ENCODE measurements at regions not wholly inside any gene's neighbourhood (a gene's known extent, or its start where the extent isn't known, plus 50 kb on each side); places are given as distances from the start of the nearest gene placed in this dataset.

GRCh38 chr2:128809259-128809636 lies 490.6 kb upstream of the HS6ST1 start:
- Mint-ChIP-seq H3K27me3 (no peaks in the 10 kb centered on the region), H3K4me3 (no peak overlapping the region), H3K27ac (no peak overlapping the region), H3K9me3 (no peaks in the 10 kb centered on the region), H3K4me1 (no peaks in the 10 kb centered on the region), H3K36me3 (no peaks in the 10 kb centered on the region)

- Mint-ChIP-seq H3K36me3 (no peaks in the 10 kb centered on the region), H3K4me3 (no peak overlapping the region), H3K9me3 (no peaks in the 10 kb centered on the region), H3K4me1 (no peaks in the 10 kb centered on the region), H3K27me3 (no peaks in the 10 kb centered on the region), H3K27ac (no peak overlapping the region)
These were observed 491.2 kb upstream of the HS6ST1 start for GRCh38 chr2:128809880-128810279.

GRCh38 chr2:128812183-128812940 lies 493.7 kb upstream of the HS6ST1 start:
- H3K36me3 Mint-ChIP-seq: no peaks in the 10 kb centered on the region
- no peak overlapping the region for H3K4me3 Mint-ChIP-seq
- no peaks in the 10 kb centered on the region for H3K27me3 Mint-ChIP-seq
- no peaks in the 10 kb centered on the region for H3K4me1 Mint-ChIP-seq
- H3K27ac Mint-ChIP-seq: no peak overlapping the region
- H3K9me3 Mint-ChIP-seq: no peaks in the 10 kb centered on the region

- H3K4me3 Mint-ChIP-seq: no peak overlapping the region
- H3K4me1 Mint-ChIP-seq: no peaks in the 10 kb centered on the region
- H3K36me3 Mint-ChIP-seq: no peaks in the 10 kb centered on the region
- H3K9me3 Mint-ChIP-seq: no peaks in the 10 kb centered on the region
- H3K27me3 Mint-ChIP-seq: no peaks in the 10 kb centered on the region
- H3K27ac Mint-ChIP-seq: no peak overlapping the region
These were observed 494.8 kb upstream of the HS6ST1 start for GRCh38 chr2:128813352-128814034.

GRCh38 chr2:128815248-128815647 lies 496.6 kb upstream of the HS6ST1 start:
- H3K4me1 Mint-ChIP-seq: no peaks in the 10 kb centered on the region
- no peak overlapping the region for H3K27ac Mint-ChIP-seq
- no peaks in the 10 kb centered on the region for H3K9me3 Mint-ChIP-seq
- H3K27me3 Mint-ChIP-seq: no peaks in the 10 kb centered on the region
- H3K4me3 Mint-ChIP-seq: no peak overlapping the region
- H3K36me3 Mint-ChIP-seq: no peaks in the 10 kb centered on the region

GRCh38 chr2:128817171-128817570 lies 498.5 kb upstream of the HS6ST1 start:
- Mint-ChIP-seq H3K27ac (no peak overlapping the region), H3K4me1 (no peaks in the 10 kb centered on the region), H3K4me3 (no peak overlapping the region), H3K36me3 (no peaks in the 10 kb centered on the region), H3K27me3 (peaks cover 2% of the 10 kb centered on the region), H3K9me3 (no peaks in the 10 kb centered on the region)

GRCh38 chr2:128817813-128818212 lies 499.1 kb upstream of the HS6ST1 start:
- H3K4me3 Mint-ChIP-seq: no peak overlapping the region
- no peak overlapping the region for H3K27ac Mint-ChIP-seq
- peaks cover 2% of the 10 kb centered on the region for H3K27me3 Mint-ChIP-seq
- H3K4me1 Mint-ChIP-seq: no peaks in the 10 kb centered on the region
- H3K9me3 Mint-ChIP-seq: no peaks in the 10 kb centered on the region
- H3K36me3 Mint-ChIP-seq: no peaks in the 10 kb centered on the region

- Mint-ChIP-seq H3K36me3 (no peaks in the 10 kb centered on the region), H3K27ac (no peak overlapping the region), H3K27me3 (peaks cover 2% of the 10 kb centered on the region), H3K9me3 (no peaks in the 10 kb centered on the region), H3K4me3 (no peak overlapping the region), H3K4me1 (no peaks in the 10 kb centered on the region)
These were observed 499.6 kb upstream of the HS6ST1 start for GRCh38 chr2:128818248-128818647.

GRCh38 chr2:128818704-128819491 lies 500.2 kb upstream of the HS6ST1 start:
- no peak overlapping the region for H3K27ac Mint-ChIP-seq
- no peaks in the 10 kb centered on the region for H3K9me3 Mint-ChIP-seq
- no peak overlapping the region for H3K4me3 Mint-ChIP-seq
- H3K36me3 Mint-ChIP-seq: no peaks in the 10 kb centered on the region
- H3K4me1 Mint-ChIP-seq: no peaks in the 10 kb centered on the region
- H3K27me3 Mint-ChIP-seq: peaks cover 2% of the 10 kb centered on the region

- H3K4me3 Mint-ChIP-seq: no peak overlapping the region
- no peaks in the 10 kb centered on the region for H3K9me3 Mint-ChIP-seq
- H3K27me3 Mint-ChIP-seq: peaks cover 2% of the 10 kb centered on the region
- H3K27ac Mint-ChIP-seq: no peak overlapping the region
- no peaks in the 10 kb centered on the region for H3K4me1 Mint-ChIP-seq
- no peaks in the 10 kb centered on the region for H3K36me3 Mint-ChIP-seq
These were observed 501.8 kb upstream of the HS6ST1 start for GRCh38 chr2:128820452-128820851.

GRCh38 chr2:128821010-128821409 lies 502.3 kb upstream of the HS6ST1 start:
- Mint-ChIP-seq H3K36me3 (no peaks in the 10 kb centered on the region), H3K27me3 (peaks cover 2% of the 10 kb centered on the region), H3K27ac (no peak overlapping the region), H3K4me3 (no peak overlapping the region), H3K9me3 (no peaks in the 10 kb centered on the region), H3K4me1 (no peaks in the 10 kb centered on the region)

- Mint-ChIP-seq H3K4me3 (no peak overlapping the region), H3K27me3 (peaks cover 1% of the 10 kb centered on the region), H3K36me3 (no peaks in the 10 kb centered on the region), H3K27ac (no peak overlapping the region), H3K4me1 (no peaks in the 10 kb centered on the region), H3K9me3 (no peaks in the 10 kb centered on the region)
These were observed 514.4 kb upstream of the HS6ST1 start for GRCh38 chr2:128832946-128833663.

- Mint-ChIP-seq H3K36me3 (no peaks in the 10 kb centered on the region), H3K4me3 (no peak overlapping the region), H3K4me1 (no peaks in the 10 kb centered on the region), H3K9me3 (no peaks in the 10 kb centered on the region), H3K27ac (no peak overlapping the region), H3K27me3 (peaks cover 3% of the 10 kb centered on the region)
These were observed 515.0 kb upstream of the HS6ST1 start for GRCh38 chr2:128833664-128834027.

- H3K4me3 Mint-ChIP-seq: no peak overlapping the region
- no peaks in the 10 kb centered on the region for H3K4me1 Mint-ChIP-seq
- H3K27ac Mint-ChIP-seq: no peak overlapping the region
- H3K27me3 Mint-ChIP-seq: peaks cover 5% of the 10 kb centered on the region
- H3K36me3 Mint-ChIP-seq: no peaks in the 10 kb centered on the region
- peaks cover 2% of the 10 kb centered on the region for H3K9me3 Mint-ChIP-seq
These were observed 515.7 kb upstream of the HS6ST1 start for GRCh38 chr2:128834207-128834879.

- H3K27me3 Mint-ChIP-seq: peaks cover 5% of the 10 kb centered on the region
- H3K36me3 Mint-ChIP-seq: no peaks in the 10 kb centered on the region
- no peak overlapping the region for H3K27ac Mint-ChIP-seq
- no peaks in the 10 kb centered on the region for H3K4me1 Mint-ChIP-seq
- H3K4me3 Mint-ChIP-seq: no peak overlapping the region
- peaks cover 7% of the 10 kb centered on the region for H3K9me3 Mint-ChIP-seq
These were observed 516.2 kb upstream of the HS6ST1 start for GRCh38 chr2:128834880-128835252.

Data from activated naive CD4-positive, alpha-beta T cell treated with anti-CD3 and anti-CD28 coated beads, Interleukin-2, amount 50 U/mL, for 24 hours (primary cell).